ENCODE measurements at regions not wholly inside any gene's neighbourhood (a gene's known extent, or its start where the extent isn't known, plus 50 kb on each side); places are given as distances from the start of the nearest gene placed in this dataset.
"Not testable (repeated sequence)": the region's sequence is repeated elsewhere in the genome, so short reads cannot be mapped to it uniquely, and the experiment has no call there.

DNA sequence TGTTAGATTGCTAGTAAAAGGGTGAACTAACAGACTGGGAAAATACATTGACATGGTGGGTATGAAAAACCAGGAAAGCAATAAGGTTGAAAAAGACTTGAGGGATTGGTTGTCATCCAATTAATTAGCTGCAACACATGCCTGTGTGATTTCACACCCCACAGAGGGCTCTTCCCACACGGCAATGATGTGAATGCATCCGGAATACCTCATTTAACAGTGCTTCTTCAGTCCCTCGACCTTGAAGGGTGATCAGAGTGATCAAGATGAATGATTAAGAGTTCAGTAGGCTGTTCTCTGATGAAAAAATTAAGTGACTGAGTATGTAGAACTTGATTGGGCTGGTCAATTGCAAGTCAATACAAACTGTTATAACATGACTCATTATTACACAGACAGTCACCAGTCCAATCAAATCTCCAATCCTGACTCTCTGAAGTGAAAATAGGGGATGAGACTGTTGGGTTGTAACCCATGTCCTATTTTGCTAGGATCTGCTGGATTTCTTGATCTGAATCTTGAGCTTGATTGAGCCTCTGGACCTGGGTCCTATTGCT is 924.9 kb upstream of the FAM98A start:
- TF ChIP-seq ZNF274 (IDR thresholded peaks at IDR 0.05; ENCODE audit: low read depth, low read length), result no peak
- H3K4me3 ChIP-seq (ENCODE audit: low read length), result no peak overlapping the region

DNA sequence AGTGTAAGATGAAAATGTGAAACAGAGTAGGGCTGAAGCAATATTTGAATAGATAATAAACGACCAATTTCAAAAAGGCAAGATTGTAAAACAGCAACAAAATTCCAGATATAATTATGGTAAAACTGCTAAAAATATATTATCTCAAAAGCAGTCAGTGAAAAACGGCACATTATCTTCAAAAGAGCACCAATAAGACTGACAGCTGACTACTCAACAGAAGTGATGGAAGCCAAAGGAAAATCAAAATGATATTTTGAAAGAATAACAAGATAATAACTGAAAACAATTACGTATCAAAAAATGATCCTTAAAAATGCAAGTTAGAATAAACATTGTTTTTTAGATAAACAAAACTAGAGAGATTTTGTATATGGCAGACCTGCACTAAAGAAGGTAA is 920.6 kb upstream of the FAM98A start:
- no peak overlapping the region for H3K4me3 ChIP-seq (ENCODE audit: low read length)
- TF ChIP-seq ZNF274 (IDR thresholded peaks at IDR 0.05; ENCODE audit: low read depth, low read length), result no peak

DNA sequence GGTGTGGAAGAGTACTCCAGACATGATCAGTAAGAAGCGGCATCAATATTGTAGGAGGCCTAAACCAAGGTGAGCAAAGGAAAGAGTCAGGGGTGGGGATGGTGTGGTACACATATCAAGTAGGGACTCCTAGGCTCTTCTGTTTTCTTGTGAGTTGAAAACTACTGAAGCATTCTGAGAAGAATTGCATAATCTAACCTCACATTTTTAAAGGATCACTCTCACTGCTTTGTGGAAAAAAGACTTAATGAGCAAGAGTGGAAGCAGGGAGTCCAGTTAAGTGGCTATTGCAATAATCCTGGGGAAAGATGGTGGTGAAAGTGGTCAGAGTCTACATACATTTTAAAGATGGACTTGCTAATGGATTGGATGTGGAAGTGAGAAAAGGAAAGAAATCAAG is 899.5 kb upstream of the FAM98A start:
- H3K4me3 ChIP-seq (ENCODE audit: low read length), result no peak overlapping the region
- TF ChIP-seq ZNF274 (IDR thresholded peaks at IDR 0.05; ENCODE audit: low read depth, low read length), result no peak

DNA sequence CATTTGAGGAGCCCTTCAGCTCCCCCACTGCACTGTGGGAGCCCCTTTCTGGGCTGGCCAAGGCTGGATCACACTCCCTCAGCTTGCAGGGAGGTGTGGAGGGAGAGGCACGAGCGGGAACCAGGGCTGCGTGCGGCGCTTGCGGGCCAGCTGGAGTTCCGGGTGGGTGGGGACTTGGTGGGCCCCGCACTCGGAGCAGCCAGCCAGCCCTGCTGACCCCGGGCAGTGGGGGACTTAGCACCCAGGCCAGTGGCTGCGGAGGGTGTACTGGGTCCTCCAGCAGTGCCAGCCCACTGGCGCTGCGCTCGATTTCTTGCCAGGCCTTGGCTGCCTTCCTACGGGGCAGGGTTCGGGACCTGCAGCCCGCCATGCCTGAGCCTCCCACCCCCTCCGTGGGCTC is 895.1 kb upstream of the FAM98A start:
- not testable (repeated sequence) for H3K4me3 ChIP-seq (ENCODE audit: low read length)

DNA sequence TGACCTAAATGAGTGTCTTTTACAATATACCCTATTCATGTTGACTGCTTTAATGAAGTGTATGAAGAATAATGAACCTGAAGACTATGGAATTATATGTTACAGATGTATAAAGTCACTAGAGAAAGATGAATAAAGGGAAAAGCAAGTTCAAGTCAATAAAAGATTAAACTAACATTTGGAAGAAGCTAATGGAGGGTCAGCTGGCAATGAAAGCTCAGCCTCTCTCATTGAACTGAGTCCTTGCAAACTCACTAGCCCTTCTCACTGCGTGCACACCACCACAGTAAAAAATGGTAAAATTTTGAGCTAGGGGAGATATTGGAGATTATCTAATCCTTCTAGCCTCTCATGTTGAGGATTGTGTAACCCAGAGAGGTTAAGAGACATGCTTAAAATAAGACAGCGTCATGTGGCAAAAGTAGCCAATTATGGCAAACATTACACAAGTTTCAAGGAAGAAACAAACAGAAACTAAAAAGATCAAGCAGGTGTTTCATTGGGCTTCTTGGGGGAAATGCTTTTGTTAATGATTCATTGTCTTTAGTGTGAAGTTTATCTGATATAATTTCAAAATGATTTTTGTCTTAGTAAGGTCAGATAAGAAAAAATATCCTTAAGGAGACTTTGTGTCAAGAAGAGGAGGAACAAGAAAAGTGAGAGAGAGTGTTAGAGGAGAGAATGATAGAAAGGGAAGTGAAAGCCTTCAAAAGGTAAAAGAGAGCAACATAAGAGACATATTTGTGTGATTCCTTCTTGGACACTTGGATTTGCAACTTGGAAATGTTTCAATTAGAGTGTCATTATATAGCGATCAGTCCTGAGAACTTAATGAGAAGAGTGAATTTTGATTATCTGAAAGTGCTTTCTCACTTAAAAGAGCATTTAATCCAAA is 893.7 kb upstream of the FAM98A start:
- TF ChIP-seq ZNF274 (IDR thresholded peaks at IDR 0.05; ENCODE audit: low read depth, low read length), result no peak

DNA sequence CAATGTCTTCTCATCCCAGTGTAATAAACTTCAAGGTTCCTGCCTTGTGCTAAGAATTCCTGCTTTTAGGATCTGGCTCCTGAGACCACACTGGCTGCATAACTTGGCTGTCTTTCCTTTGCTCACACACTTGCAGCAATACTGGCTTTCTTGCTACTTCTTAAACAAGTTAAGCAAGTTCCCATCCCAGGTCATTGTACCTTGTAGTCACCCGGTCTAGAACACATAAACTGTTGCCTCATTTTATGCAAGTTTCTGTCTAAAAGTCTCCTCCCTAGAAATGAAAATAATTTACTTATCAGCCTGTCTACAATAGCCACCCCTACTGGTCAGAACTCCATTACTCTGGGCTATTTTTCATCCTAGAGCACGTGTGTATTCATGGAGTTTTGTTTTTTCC is 887.9 kb upstream of the FAM98A start:
- TF ChIP-seq ZNF274 (IDR thresholded peaks at IDR 0.05; ENCODE audit: low read depth, low read length), result no peak
- H3K4me3 ChIP-seq (ENCODE audit: low read length), result no peak overlapping the region

More for the DNA sequence above, 893.7 kb upstream of the FAM98A start:
- no peak overlapping the region for H3K4me3 ChIP-seq (ENCODE audit: low read length)

DNA sequence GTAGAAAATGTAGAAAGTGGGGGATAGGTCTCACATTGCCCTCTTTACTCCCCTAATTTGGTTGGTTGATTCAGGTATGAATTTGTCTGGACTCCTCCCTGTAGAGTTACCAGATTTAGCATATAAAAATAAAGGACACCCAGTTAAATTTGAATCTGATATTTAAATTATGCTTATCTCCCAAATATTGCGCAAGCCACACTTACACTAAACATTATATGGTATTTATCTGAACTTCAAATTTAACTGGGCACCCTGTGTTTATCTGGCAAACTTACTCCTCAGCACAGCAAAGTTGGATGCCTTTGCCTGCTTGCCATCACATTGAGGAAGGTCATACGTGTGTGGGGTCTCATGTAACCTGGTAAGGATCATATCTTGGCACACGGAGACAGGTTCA is 882.4 kb upstream of the FAM98A start:
- no peak overlapping the region for H3K4me3 ChIP-seq (ENCODE audit: low read length)
- no peak for TF ChIP-seq ZNF274 (IDR thresholded peaks at IDR 0.05; ENCODE audit: low read depth, low read length)

DNA sequence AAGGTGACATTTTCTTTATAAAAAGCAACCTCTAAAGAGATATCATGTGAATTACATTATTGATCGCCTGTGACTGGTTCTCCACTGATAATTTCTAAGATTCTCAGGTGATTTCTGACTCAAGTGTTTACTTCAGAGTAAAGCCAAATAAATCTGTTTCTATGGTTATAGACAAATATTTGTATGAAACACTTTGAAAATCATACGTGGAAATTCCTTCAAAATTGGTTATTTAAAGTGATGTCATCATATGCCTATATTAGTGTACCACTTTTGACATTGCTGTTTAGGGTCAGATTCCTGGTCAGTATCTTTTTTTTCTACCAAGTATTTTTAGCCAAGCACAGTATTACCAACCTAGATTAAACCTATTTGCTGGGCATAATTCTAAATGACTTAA is 881.3 kb upstream of the FAM98A start:
- H3K4me3 ChIP-seq (ENCODE audit: low read length), result no peak overlapping the region
- TF ChIP-seq ZNF274 (IDR thresholded peaks at IDR 0.05; ENCODE audit: low read depth, low read length), result no peak

DNA sequence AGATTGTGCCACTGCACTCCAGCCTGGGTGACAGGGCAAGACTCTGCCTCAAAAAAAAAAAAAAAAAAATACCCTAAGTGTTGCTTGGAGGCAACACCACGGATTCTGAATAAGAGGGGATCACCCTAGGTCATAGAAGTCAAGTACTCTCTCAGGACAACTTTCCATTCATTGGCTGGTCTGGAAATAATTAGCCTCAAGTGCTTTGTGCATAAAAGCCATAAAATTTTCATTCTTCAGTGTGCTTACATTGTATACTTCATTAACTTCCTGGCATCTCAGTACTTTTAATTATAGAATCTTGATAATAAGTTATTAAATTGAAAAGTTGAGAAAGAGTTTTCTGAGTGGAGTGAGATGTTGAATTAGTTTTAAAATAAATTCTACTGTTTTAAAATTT is 876.1 kb upstream of the FAM98A start:
- no peak overlapping the region for H3K4me3 ChIP-seq (ENCODE audit: low read length)

DNA sequence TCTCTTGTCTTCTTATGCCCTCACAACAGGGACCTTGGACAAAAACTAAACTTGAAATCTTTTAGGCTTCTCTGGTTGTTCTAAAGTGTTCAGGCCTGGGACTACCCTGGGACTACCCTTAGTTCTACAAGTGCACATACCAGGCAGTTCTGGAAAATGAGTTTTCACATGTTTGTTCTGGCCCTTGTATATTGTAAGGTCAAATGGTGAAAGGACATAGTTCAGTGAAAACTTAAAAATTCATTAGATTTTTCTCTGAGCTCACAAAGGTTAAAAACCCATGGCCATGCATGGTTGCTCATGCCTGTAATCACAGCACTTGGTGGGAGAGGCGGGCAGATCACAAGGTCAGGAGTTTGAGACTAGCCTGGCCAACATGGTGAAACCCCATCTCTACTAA is 875.5 kb upstream of the FAM98A start:
- no peak for TF ChIP-seq ZNF274 (IDR thresholded peaks at IDR 0.05; ENCODE audit: low read depth, low read length)
- H3K4me3 ChIP-seq (ENCODE audit: low read length), result no peak overlapping the region

More for the DNA sequence above, 876.1 kb upstream of the FAM98A start:
- TF ChIP-seq ZNF274 (IDR thresholded peaks at IDR 0.05; ENCODE audit: low read depth, low read length), result no peak

DNA sequence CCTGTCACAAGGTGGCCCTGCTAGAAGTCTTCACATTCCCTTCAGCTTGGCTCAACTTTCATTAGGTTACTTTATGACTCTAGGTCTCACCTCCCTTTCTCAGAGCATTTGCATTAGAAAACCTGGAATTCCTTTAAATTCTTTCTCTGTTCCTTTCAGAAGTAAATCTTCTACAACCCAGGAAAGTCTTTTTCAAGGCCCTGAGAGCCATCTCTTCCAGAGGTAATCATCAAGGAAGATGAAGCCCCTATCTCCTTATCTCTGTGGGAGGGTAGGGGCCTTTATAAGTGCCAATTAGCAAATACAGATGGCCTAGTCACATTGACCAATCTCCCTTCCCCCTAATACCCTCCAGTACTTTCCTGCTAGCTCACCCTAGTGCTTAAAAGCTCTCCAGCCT is 848.0 kb upstream of the FAM98A start:
- no peak for TF ChIP-seq ZNF274 (IDR thresholded peaks at IDR 0.05; ENCODE audit: low read depth, low read length)
- H3K4me3 ChIP-seq (ENCODE audit: low read length), result no peak overlapping the region

DNA sequence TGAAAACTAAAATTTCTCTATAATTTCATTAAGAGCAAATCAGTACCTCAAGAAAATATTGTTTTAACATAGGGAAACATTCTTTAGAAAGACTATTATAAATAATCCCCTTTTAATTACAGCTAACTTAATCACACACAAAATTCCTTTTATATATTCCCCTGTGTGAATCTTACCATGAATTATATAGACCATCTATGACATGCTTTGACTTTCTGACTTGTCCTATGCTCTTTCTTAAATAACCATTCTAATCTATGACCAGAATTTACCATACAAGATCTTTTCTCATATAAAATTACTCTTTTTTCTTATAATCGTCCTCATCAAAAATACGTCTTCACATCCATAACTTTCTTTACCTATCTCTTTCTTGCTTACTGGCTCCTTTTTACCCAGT is 824.2 kb upstream of the FAM98A start:
- TF ChIP-seq ZNF274 (IDR thresholded peaks at IDR 0.05; ENCODE audit: low read depth, low read length), result no peak
- H3K4me3 ChIP-seq (ENCODE audit: low read length), result no peak overlapping the region

DNA sequence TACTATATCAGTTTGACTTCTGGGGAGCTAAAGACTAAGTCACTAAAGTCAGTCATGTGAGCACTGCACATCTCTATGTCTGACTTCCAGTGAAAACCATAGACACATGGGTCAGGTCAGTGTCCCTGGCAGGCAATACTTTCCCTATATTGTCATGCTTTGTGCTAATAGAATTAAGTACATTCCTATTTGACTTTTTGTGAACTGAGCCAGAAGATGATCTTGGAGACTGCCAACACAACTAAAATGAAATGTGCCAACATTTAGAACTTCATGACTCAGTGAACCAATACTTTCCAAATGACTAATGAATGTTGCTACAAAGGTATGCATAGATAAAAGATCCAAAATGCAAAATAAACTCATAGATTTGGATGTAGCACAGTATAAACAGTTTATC is 820.8 kb upstream of the FAM98A start:
- no peak overlapping the region for H3K4me3 ChIP-seq (ENCODE audit: low read length)
- TF ChIP-seq ZNF274 (IDR thresholded peaks at IDR 0.05; ENCODE audit: low read depth, low read length), result no peak

DNA sequence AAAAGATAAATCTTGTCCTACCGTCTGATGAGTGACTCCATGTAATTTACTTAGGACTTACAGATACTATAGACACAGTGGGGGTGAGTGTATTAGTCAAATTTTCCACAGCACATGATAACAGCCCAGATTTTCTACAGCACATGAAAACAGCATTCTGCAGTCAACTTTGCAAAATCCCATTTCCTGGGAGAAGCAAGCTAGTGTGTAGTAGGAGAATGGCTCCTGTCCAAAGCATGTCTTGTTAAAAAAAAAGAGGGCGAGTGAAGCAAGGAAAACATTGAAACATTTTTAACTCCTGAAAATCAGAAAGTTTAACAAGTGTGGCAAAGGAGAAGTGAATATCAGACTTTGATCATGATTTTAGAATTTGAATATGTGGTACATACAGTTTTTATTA is 817.8 kb upstream of the FAM98A start:
- TF ChIP-seq ZNF274 (IDR thresholded peaks at IDR 0.05; ENCODE audit: low read depth, low read length), result no peak

DNA sequence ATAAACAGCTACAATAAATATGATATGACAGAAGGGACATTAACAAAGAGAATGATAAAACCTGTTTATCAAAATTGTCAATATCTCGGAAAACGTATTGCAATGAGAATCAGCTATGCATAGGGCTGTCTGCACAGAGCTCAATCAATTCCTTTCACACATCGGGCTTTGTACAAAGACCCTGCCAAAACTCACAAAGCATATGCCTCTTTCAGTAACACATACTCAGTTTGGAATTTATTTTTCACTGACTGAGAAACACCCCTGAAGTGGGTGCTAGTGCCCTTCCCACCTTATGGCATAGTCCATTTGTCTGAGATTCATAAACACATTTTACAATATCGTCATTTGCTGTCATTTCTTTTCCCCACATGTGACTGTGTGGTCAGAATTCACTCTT is 815.8 kb upstream of the FAM98A start:
- no peak for TF ChIP-seq ZNF274 (IDR thresholded peaks at IDR 0.05; ENCODE audit: low read depth, low read length)

More for the DNA sequence above, 817.8 kb upstream of the FAM98A start:
- no peak overlapping the region for H3K4me3 ChIP-seq (ENCODE audit: low read length)

More for the DNA sequence above, 815.8 kb upstream of the FAM98A start:
- no peak overlapping the region for H3K4me3 ChIP-seq (ENCODE audit: low read length)

Data from GM08714 (cell line).